GM06990 (cell line): ENCODE measurements at regions not wholly inside any gene's neighbourhood (a gene's known extent, or its start where the extent isn't known, plus 50 kb on each side); places are given as distances from the start of the nearest gene placed in this dataset.

ENCODE experiments used
- DNase-seq: peaks from one replicate; pipeline ENCODE4 v3.0.0-alpha.2; 2011; ENCODE audit not compliant: insufficient read length; ENCODE audit errors: extremely low read depth
- H3K27me3 ChIP-seq: replicated peaks from 2 replicates; pipeline ENCODE4 v1.6.0; 2011; ENCODE audit warnings: low read length; ENCODE audit not compliant: control insufficient read depth, insufficient read depth
- H3K36me3 ChIP-seq: 2 replicates; pipeline ENCODE4 v1.5.1; 2011; ENCODE audit warnings: low read length; ENCODE audit not compliant: control insufficient read depth, insufficient read depth
- H3K4me3 ChIP-seq: replicated peaks from 2 replicates; pipeline ENCODE4 v1.5.1; 2011; ENCODE audit warnings: low read depth, mild to moderate bottlenecking, control low read depth, low read length
- CTCF ChIP-seq: IDR thresholded peaks from 2 replicates; pipeline ENCODE4 v1.5.1; 2011; ENCODE audit warnings: low read length, control low read depth, mild to moderate bottlenecking, inconsistent platforms; ENCODE audit not compliant: insufficient read depth, poor library complexity, severe bottlenecking

DNA sequence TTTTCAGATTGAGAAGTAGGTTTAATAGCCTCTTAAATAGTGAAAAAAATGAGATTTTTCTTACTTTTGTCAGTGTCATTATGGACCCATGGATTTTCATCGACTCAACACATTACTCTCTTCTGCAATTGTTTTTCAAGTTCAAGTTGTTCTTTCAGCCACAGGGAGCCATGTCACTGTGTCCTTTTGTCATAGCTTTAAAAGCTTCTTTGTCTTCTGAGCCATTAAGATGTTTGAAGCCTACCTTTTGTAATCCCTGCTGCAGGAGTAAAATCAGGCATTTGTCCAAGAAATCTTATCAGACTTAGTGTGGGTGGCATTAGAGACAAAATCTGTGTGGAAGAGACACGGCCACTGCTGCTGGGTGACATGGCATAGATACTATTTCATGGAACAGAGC is 92.8 kb upstream of the ZP4 start:
- H3K4me3 ChIP-seq: no peak overlapping the region
- no peak for TF ChIP-seq CTCF
- H3K27me3 ChIP-seq: no peaks in the 10 kb centered on the region
- H3K36me3 ChIP-seq: no peaks in the 10 kb centered on the region
- DNase-seq: no peak

GRCh38 chr1:237981223-237981622 is 90.5 kb upstream of the ZP4 start:
- TF ChIP-seq CTCF: no peak
- no peak for DNase-seq
- no peaks in the 10 kb centered on the region for H3K36me3 ChIP-seq
- H3K4me3 ChIP-seq: no peak overlapping the region
- H3K27me3 ChIP-seq: no peaks in the 10 kb centered on the region

DNA sequence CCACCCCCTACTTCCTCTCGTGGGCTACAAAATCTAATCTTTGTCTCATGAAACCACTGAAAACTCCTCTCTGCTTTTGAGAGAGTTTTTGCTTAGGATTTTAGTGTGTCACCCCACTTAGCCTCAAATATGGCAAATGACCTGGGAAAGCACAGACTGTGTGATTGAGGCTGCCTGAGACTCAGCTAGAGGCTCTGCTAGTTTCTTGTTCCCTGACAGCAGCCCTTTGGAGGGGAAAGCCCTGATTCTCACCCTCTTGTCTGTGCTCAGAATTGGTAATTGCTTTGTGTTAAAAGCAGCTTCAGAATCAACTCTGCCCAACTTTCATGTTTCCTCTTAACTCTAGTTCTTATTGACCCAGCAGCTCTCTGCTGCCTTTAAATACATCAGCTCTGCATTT is 85.6 kb upstream of the ZP4 start:
- Histone ChIP-seq H3K36me3 (no peaks in the 10 kb centered on the region), H3K4me3 (no peak overlapping the region), H3K27me3 (no peaks in the 10 kb centered on the region)
- TF ChIP-seq CTCF: no peak
- no peak for DNase-seq

GRCh38 chr1:237975903-237976302 is 85.2 kb upstream of the ZP4 start:
- Histone ChIP-seq H3K27me3 (no peaks in the 10 kb centered on the region), H3K36me3 (no peaks in the 10 kb centered on the region), H3K4me3 (no peak overlapping the region)
- no peak for DNase-seq
- TF ChIP-seq CTCF: no peak

- Histone ChIP-seq H3K36me3 (no peaks in the 10 kb centered on the region), H3K4me3 (no peak overlapping the region), H3K27me3 (no peaks in the 10 kb centered on the region)
- DNase-seq: no peak
- no peak for TF ChIP-seq CTCF
Measured at GRCh38 chr1:237975376-237975775, 84.7 kb upstream of the ZP4 start.

DNA sequence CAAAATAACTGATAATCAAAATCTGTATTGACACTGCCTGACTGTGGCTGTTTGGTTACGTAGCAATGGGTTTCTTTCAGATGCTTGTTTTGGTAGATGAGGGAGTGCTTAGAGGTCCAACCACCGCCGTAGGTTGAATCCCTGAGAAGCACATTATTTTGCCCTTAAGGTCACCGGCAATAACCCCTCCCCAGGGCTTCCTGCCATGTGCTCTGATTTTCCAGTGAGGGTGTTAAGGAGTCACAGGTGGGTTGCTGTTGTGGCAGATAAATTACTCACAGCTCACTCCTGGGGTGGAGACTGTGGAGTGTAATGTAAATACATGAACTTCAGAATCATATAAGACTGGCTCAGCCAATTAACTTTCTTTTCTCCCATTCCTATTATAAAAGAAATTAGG is 81.5 kb upstream of the ZP4 start:
- no peak overlapping the region for H3K4me3 ChIP-seq
- no peaks in the 10 kb centered on the region for H3K36me3 ChIP-seq
- DNase-seq: no peak
- no peak for TF ChIP-seq CTCF
- H3K27me3 ChIP-seq: no peaks in the 10 kb centered on the region
